ENCODE measurements at regions not wholly inside any gene's neighbourhood (a gene's known extent, or its start where the extent isn't known, plus 50 kb on each side); places are given as distances from the start of the nearest gene placed in this dataset.

GRCh38 chr6:141174932-141175331 is 957.8 kb upstream of the GJE1 start:
- no peak overlapping the region for H3K27ac ChIP-seq (ENCODE audit: low read depth, low read length)
- no peak overlapping the region for H2AK5ac ChIP-seq (ENCODE audit: low read length)
- no peak overlapping the region for H2BK5ac ChIP-seq (ENCODE audit: low read length)
- no peak for DNase-seq
- WGBS (ENCODE audit: extremely low coverage, insufficient coverage, low lambda C conversion rate) = no CpG with 5 or more reads among the region's 18 CpGs
- no peak overlapping the region for H3K9ac ChIP-seq (ENCODE audit: low read length)
- H3K18ac ChIP-seq (ENCODE audit: low read length) = no peak overlapping the region
- no peaks in the 10 kb centered on the region for H3K36me3 ChIP-seq (ENCODE audit: control insufficient read depth, insufficient read depth, low read length)
- H3K56ac ChIP-seq (ENCODE audit: low read length) = no peak overlapping the region
- no peak overlapping the region for H4K8ac ChIP-seq (ENCODE audit: low read depth, low read length)
- no peak overlapping the region for H2BK15ac ChIP-seq (replicated peaks; ENCODE audit: low read depth)
- no peak overlapping the region for H3K4me3 ChIP-seq (ENCODE audit: low read length)
- H2BK120ac ChIP-seq (ENCODE audit: low read depth, low read length) = no peak overlapping the region
- no peaks in the 10 kb centered on the region for H3K4me1 ChIP-seq (ENCODE audit: control insufficient read depth, low read depth, low read length)
- H3K27me3 ChIP-seq (ENCODE audit: insufficient read depth, low read length, poor library complexity) = no peaks in the 10 kb centered on the region
- H3K79me2 ChIP-seq (ENCODE audit: control insufficient read depth, insufficient read depth, low read length) = no peaks in the 10 kb centered on the region
- no peak overlapping the region for H4K5ac ChIP-seq (ENCODE audit: low read length)
- no peak overlapping the region for H3K4ac ChIP-seq (ENCODE audit: low read depth, low read length)
- no peak overlapping the region for H3K23ac ChIP-seq (ENCODE audit: low read length)
- H3K4me2 ChIP-seq (ENCODE audit: low read length) = no peak overlapping the region
- no peaks in the 10 kb centered on the region for H3K79me1 ChIP-seq (ENCODE audit: low read length)

GRCh38 chr6:141173529-141173928 is 959.2 kb upstream of the GJE1 start:
- H3K79me1 ChIP-seq (ENCODE audit: low read length) = no peaks in the 10 kb centered on the region
- H2AK5ac ChIP-seq (ENCODE audit: low read length) = no peak overlapping the region

GRCh38 chr6:141169419-141169818 is 963.3 kb upstream of the GJE1 start:
- no peak overlapping the region for H2BK120ac ChIP-seq (ENCODE audit: low read depth, low read length)
- no CpG with 5 or more reads among the region's 1 CpG for WGBS (ENCODE audit: extremely low coverage, insufficient coverage, low lambda C conversion rate)
- H3K79me1 ChIP-seq (ENCODE audit: low read length) = no peaks in the 10 kb centered on the region
- no peak overlapping the region for H2AK5ac ChIP-seq (ENCODE audit: low read length)
- no peaks in the 10 kb centered on the region for H3K79me2 ChIP-seq (ENCODE audit: control insufficient read depth, insufficient read depth, low read length)
- H3K18ac ChIP-seq (ENCODE audit: low read length) = no peak overlapping the region
- no peak overlapping the region for H3K27ac ChIP-seq (ENCODE audit: low read depth, low read length)
- H4K5ac ChIP-seq (ENCODE audit: low read length) = no peak overlapping the region
- no peak overlapping the region for H3K56ac ChIP-seq (ENCODE audit: low read length)
- no peak overlapping the region for H3K4ac ChIP-seq (ENCODE audit: low read depth, low read length)
- H3K23ac ChIP-seq (ENCODE audit: low read length) = no peak overlapping the region
- H3K27me3 ChIP-seq (ENCODE audit: insufficient read depth, low read length, poor library complexity) = no peaks in the 10 kb centered on the region
- no peak overlapping the region for H2BK15ac ChIP-seq (replicated peaks; ENCODE audit: low read depth)
- no peak overlapping the region for H2BK5ac ChIP-seq (ENCODE audit: low read length)
- H3K9ac ChIP-seq (ENCODE audit: low read length) = no peak overlapping the region
- H4K8ac ChIP-seq (ENCODE audit: low read depth, low read length) = no peak overlapping the region
- H3K4me2 ChIP-seq (ENCODE audit: low read length) = no peak overlapping the region
- peak; percentile 88 for DNase-seq
- H3K4me1 ChIP-seq (ENCODE audit: control insufficient read depth, low read depth, low read length) = no peaks in the 10 kb centered on the region
- H3K4me3 ChIP-seq (ENCODE audit: low read length) = no peak overlapping the region
- no peaks in the 10 kb centered on the region for H3K36me3 ChIP-seq (ENCODE audit: control insufficient read depth, insufficient read depth, low read length)

More at GRCh38 chr6:141173529-141173928, 959.2 kb upstream of the GJE1 start:
- Histone ChIP-seq H3K4me1 (ENCODE audit: control insufficient read depth, low read depth, low read length) (no peaks in the 10 kb centered on the region), H3K23ac (ENCODE audit: low read length) (no peak overlapping the region), H4K5ac (ENCODE audit: low read length) (no peak overlapping the region), H3K4me2 (ENCODE audit: low read length) (no peak overlapping the region), H2BK5ac (ENCODE audit: low read length) (no peak overlapping the region), H2BK15ac (replicated peaks; ENCODE audit: low read depth) (no peak overlapping the region), H3K56ac (ENCODE audit: low read length) (no peak overlapping the region), H4K8ac (ENCODE audit: low read depth, low read length) (no peak overlapping the region), H3K27me3 (ENCODE audit: insufficient read depth, low read length, poor library complexity) (no peaks in the 10 kb centered on the region), H3K9ac (ENCODE audit: low read length) (no peak overlapping the region), H2BK120ac (ENCODE audit: low read depth, low read length) (no peak overlapping the region), H3K18ac (ENCODE audit: low read length) (no peak overlapping the region), H3K36me3 (ENCODE audit: control insufficient read depth, insufficient read depth, low read length) (no peaks in the 10 kb centered on the region), H3K79me2 (ENCODE audit: control insufficient read depth, insufficient read depth, low read length) (no peaks in the 10 kb centered on the region), H3K4me3 (ENCODE audit: low read length) (no peak overlapping the region), H3K27ac (ENCODE audit: low read depth, low read length) (no peak overlapping the region), H3K4ac (ENCODE audit: low read depth, low read length) (no peak overlapping the region)
- no peak for DNase-seq

GRCh38 chr6:141167945-141168344 is 964.8 kb upstream of the GJE1 start:
- H3K18ac ChIP-seq (ENCODE audit: low read length) = no peak overlapping the region
- DNase-seq = no peak
- no peaks in the 10 kb centered on the region for H3K27me3 ChIP-seq (ENCODE audit: insufficient read depth, low read length, poor library complexity)
- no peaks in the 10 kb centered on the region for H3K79me2 ChIP-seq (ENCODE audit: control insufficient read depth, insufficient read depth, low read length)
- no CpG with 5 or more reads among the region's 20 CpGs for WGBS (ENCODE audit: extremely low coverage, insufficient coverage, low lambda C conversion rate)
- no peak overlapping the region for H2BK120ac ChIP-seq (ENCODE audit: low read depth, low read length)
- H3K36me3 ChIP-seq (ENCODE audit: control insufficient read depth, insufficient read depth, low read length) = no peaks in the 10 kb centered on the region
- no peak overlapping the region for H2BK15ac ChIP-seq (replicated peaks; ENCODE audit: low read depth)
- H3K4me3 ChIP-seq (ENCODE audit: low read length) = no peak overlapping the region
- H4K5ac ChIP-seq (ENCODE audit: low read length) = no peak overlapping the region
- H3K4me1 ChIP-seq (ENCODE audit: control insufficient read depth, low read depth, low read length) = no peaks in the 10 kb centered on the region
- H3K9ac ChIP-seq (ENCODE audit: low read length) = no peak overlapping the region
- H2AK5ac ChIP-seq (ENCODE audit: low read length) = no peak overlapping the region
- H3K79me1 ChIP-seq (ENCODE audit: low read length) = no peaks in the 10 kb centered on the region
- H3K56ac ChIP-seq (ENCODE audit: low read length) = no peak overlapping the region
- no peak overlapping the region for H4K8ac ChIP-seq (ENCODE audit: low read depth, low read length)
- H3K23ac ChIP-seq (ENCODE audit: low read length) = no peak overlapping the region
- no peak overlapping the region for H3K27ac ChIP-seq (ENCODE audit: low read depth, low read length)
- H3K4me2 ChIP-seq (ENCODE audit: low read length) = no peak overlapping the region
- peak overlapping the region; percentile 72 for H3K4ac ChIP-seq (ENCODE audit: low read depth, low read length)
- H2BK5ac ChIP-seq (ENCODE audit: low read length) = no peak overlapping the region

GRCh38 chr6:141165002-141165665 is 967.6 kb upstream of the GJE1 start:
- H3K23ac ChIP-seq (ENCODE audit: low read length) = no peak overlapping the region
- H3K56ac ChIP-seq (ENCODE audit: low read length) = no peak overlapping the region
- WGBS (ENCODE audit: extremely low coverage, insufficient coverage, low lambda C conversion rate) = no CpG with 5 or more reads among the region's 1 CpG
- no peak overlapping the region for H2BK120ac ChIP-seq (ENCODE audit: low read depth, low read length)
- no peak overlapping the region for H4K5ac ChIP-seq (ENCODE audit: low read length)
- H3K27me3 ChIP-seq (ENCODE audit: insufficient read depth, low read length, poor library complexity) = no peaks in the 10 kb centered on the region
- H3K4me2 ChIP-seq (ENCODE audit: low read length) = no peak overlapping the region
- H4K8ac ChIP-seq (ENCODE audit: low read depth, low read length) = no peak overlapping the region
- no peak overlapping the region for H3K27ac ChIP-seq (ENCODE audit: low read depth, low read length)
- H3K79me2 ChIP-seq (ENCODE audit: control insufficient read depth, insufficient read depth, low read length) = no peaks in the 10 kb centered on the region
- no peak overlapping the region for H2BK5ac ChIP-seq (ENCODE audit: low read length)
- peak; percentile 21 for DNase-seq
- H3K9ac ChIP-seq (ENCODE audit: low read length) = no peak overlapping the region
- no peak overlapping the region for H3K4me3 ChIP-seq (ENCODE audit: low read length)
- H3K36me3 ChIP-seq (ENCODE audit: control insufficient read depth, insufficient read depth, low read length) = no peaks in the 10 kb centered on the region
- H2BK15ac ChIP-seq (replicated peaks; ENCODE audit: low read depth) = no peak overlapping the region
- no peak overlapping the region for H2AK5ac ChIP-seq (ENCODE audit: low read length)
- peak overlapping the region; percentile 10 for H3K18ac ChIP-seq (ENCODE audit: low read length)
- H3K4me1 ChIP-seq (ENCODE audit: control insufficient read depth, low read depth, low read length) = no peaks in the 10 kb centered on the region
- H3K79me1 ChIP-seq (ENCODE audit: low read length) = no peaks in the 10 kb centered on the region
- H3K4ac ChIP-seq (ENCODE audit: low read depth, low read length) = no peak overlapping the region

Measured in mesendoderm (in vitro differentiated cells).